Gastroesophageal sphincter (tissue), 3 donors: ENCODE measurements at regions not wholly inside any gene's neighbourhood (a gene's known extent, or its start where the extent isn't known, plus 50 kb on each side); places are given as distances from the start of the nearest gene placed in this dataset.
"Not testable (repeated sequence)": the region's sequence is repeated elsewhere in the genome, so short reads cannot be mapped to it uniquely, and the experiment has no call there.

Experiments used
- POLR2AphosphoS5 ChIP-seq: sonication (generic); formaldehyde crosslinking; IDR thresholded peaks from one replicate; pipeline ENCODE4 v1.6.1; 2017; ENCODE audit warnings: antibody characterized with exemption
- TF ChIP-seq, protein P1 (sequence below), 4 experiments: fragments of 200-600 bp in 2 of 4; fragments of 450-650 bp in 2 of 4; sonication (generic) in 1 of 4; IDR thresholded peaks; one replicate each; pipeline ENCODE4 v1.5.1; 2017 to 2019; ENCODE audit warnings: antibody characterized with exemption in 4 of 4, mild to moderate bottlenecking in 2 of 4, moderate library complexity in 2 of 4

- TF ChIP-seq POLR2AphosphoS5 = not testable (repeated sequence)
- TF ChIP-seq, protein P1, sequence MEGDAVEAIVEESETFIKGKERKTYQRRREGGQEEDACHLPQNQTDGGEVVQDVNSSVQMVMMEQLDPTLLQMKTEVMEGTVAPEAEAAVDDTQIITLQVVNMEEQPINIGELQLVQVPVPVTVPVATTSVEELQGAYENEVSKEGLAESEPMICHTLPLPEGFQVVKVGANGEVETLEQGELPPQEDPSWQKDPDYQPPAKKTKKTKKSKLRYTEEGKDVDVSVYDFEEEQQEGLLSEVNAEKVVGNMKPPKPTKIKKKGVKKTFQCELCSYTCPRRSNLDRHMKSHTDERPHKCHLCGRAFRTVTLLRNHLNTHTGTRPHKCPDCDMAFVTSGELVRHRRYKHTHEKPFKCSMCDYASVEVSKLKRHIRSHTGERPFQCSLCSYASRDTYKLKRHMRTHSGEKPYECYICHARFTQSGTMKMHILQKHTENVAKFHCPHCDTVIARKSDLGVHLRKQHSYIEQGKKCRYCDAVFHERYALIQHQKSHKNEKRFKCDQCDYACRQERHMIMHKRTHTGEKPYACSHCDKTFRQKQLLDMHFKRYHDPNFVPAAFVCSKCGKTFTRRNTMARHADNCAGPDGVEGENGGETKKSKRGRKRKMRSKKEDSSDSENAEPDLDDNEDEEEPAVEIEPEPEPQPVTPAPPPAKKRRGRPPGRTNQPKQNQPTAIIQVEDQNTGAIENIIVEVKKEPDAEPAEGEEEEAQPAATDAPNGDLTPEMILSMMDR (IDR thresholded peaks at IDR 0.05) = not testable (repeated sequence)
Measured at GRCh38 chr4:150026987-150027386, 51.3 kb upstream of the DCLK2 start.
